LHCN-M2 (cell line): ENCODE measurements at regions not wholly inside any gene's neighbourhood (a gene's known extent, or its start where the extent isn't known, plus 50 kb on each side); places are given as distances from the start of the nearest gene placed in this dataset.

Experiments used
- DNase-seq: peaks from one replicate; pipeline ENCODE4 v3.0.0-alpha.2; 2012; ENCODE audit warnings: low read depth

- no peak for DNase-seq
These were observed 122.1 kb upstream of the PARP11 start for GRCh38 chr12:3995306-3995705.

GRCh38 chr12:3994500-3994899, 121.3 kb upstream of the PARP11 start:
- DNase-seq = no peak

- no peak for DNase-seq
These were observed 119.7 kb upstream of the PARP11 start for GRCh38 chr12:3992945-3993344.

GRCh38 chr12:3991798-3992580, 118.8 kb upstream of the PARP11 start:
- no peak for DNase-seq

- no peak for DNase-seq
These were observed 117.5 kb upstream of the PARP11 start for GRCh38 chr12:3990501-3991280.

GRCh38 chr12:3989218-3989550, 116.0 kb upstream of the PARP11 start:
- DNase-seq = no peak

GRCh38 chr12:3988519-3989217, 115.5 kb upstream of the PARP11 start:
- no peak for DNase-seq

- no peak for DNase-seq
These were observed 114.4 kb upstream of the PARP11 start for GRCh38 chr12:3987571-3987970.

GRCh38 chr12:3980504-3981272, 107.5 kb upstream of the PARP11 start:
- DNase-seq = no peak

GRCh38 chr12:3977621-3978020, 104.4 kb upstream of the PARP11 start:
- no peak for DNase-seq

- DNase-seq = no peak
These were observed 103.2 kb upstream of the PARP11 start for GRCh38 chr12:3976351-3976938.

- no peak for DNase-seq
These were observed 102.5 kb upstream of the PARP11 start for GRCh38 chr12:3975652-3976051.

- DNase-seq = no peak
These were observed 101.7 kb upstream of the PARP11 start for GRCh38 chr12:3974883-3975282.

- no peak for DNase-seq
These were observed 100.9 kb upstream of the PARP11 start for GRCh38 chr12:3973973-3974644.

- DNase-seq = no peak
These were observed 100.2 kb upstream of the PARP11 start for GRCh38 chr12:3973269-3973884.

- no peak for DNase-seq
These were observed 99.4 kb upstream of the PARP11 start for GRCh38 chr12:3972576-3972975.

- no peak for DNase-seq
These were observed 95.3 kb upstream of the PARP11 start for GRCh38 chr12:3968523-3968922.

GRCh38 chr12:3967556-3968160, 94.5 kb upstream of the PARP11 start:
- DNase-seq = no peak

GRCh38 chr12:3966376-3966775, 93.2 kb upstream of the PARP11 start:
- no peak for DNase-seq

GRCh38 chr12:3965046-3965445, 91.8 kb upstream of the PARP11 start:
- DNase-seq = no peak
